Cardiac muscle cell (in vitro differentiated cells and primary cell): ENCODE measurements at regions not wholly inside any gene's neighbourhood (a gene's known extent, or its start where the extent isn't known, plus 50 kb on each side); places are given as distances from the start of the nearest gene placed in this dataset.
A peak's percentile ranks its signal among the peaks of the same experiment; 100 is the strongest.

Experiments
- DNase-seq, 2 donors: peaks; one replicate each; pipeline versions ENCODE4 v3.0.0 to v3.0.0-alpha.2; 2010 to 2017; ENCODE audit warnings: low read depth in 1 of 2, low spot score in 1 of 2
- H3K27ac ChIP-seq: fragments of 200-600 bp; sonication (generic); 2 replicates; pipeline ENCODE4 v1.5.1; 2016
- H3K27me3 ChIP-seq: fragments of 200-600 bp; sonication (generic); 2 replicates; pipeline ENCODE4 v1.6.0; 2016; ENCODE audit warnings: control low read depth
- H3K36me3 ChIP-seq: fragments of 200-600 bp; sonication (generic); 2 replicates; pipeline ENCODE4 v1.5.1; 2016; ENCODE audit warnings: control low read depth
- H3K4me1 ChIP-seq: fragments of 200-600 bp; sonication (generic); 2 replicates; pipeline ENCODE4 v1.8.1; 2017; ENCODE audit warnings: low read depth, mild to moderate bottlenecking, mixed run types
- H3K4me3 ChIP-seq: fragments of 200-600 bp; sonication (generic); 2 replicates; pipeline ENCODE4 v1.5.1; 2016; ENCODE audit warnings: mild to moderate bottlenecking
- H3K9me3 ChIP-seq: fragments of 200-600 bp; sonication (generic); 2 replicates; pipeline ENCODE4 v1.5.1; 2017; ENCODE audit warnings: low read depth, mild to moderate bottlenecking, control low read depth
- TF ChIP-seq, protein P1 (sequence below): IDR thresholded peaks from 2 replicates; pipeline ENCODE4 v1.5.1; 2012; ENCODE audit warnings: low read depth, mild to moderate bottlenecking, low read length

DNA sequence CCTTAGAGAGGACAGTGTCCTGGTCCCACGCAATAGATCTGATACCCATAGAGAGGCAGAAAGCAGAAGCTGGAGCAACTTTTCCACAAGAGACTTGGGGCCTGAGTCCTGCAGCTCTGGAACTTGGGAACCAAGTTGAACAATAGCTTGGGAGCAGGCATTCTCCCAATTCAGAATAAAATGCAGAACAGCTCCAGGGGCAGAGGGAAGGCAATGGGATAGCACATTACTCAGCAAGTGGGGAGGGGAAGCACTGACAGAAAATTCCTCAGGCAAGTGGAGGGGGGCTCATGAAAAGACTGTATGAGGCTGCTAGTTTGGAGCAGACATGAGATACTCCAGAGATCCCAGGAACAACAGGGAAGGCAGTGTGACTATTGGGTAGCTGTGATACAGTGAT, 513.6 kb downstream of the HINT1 start:
- H3K27me3 ChIP-seq: no peaks in the 10 kb centered on the region
- no peak for DNase-seq
- H3K9me3 ChIP-seq: no peaks in the 10 kb centered on the region
- no peaks in the 10 kb centered on the region for H3K36me3 ChIP-seq
- no peak overlapping the region for H3K4me3 ChIP-seq
- TF ChIP-seq, protein P1, sequence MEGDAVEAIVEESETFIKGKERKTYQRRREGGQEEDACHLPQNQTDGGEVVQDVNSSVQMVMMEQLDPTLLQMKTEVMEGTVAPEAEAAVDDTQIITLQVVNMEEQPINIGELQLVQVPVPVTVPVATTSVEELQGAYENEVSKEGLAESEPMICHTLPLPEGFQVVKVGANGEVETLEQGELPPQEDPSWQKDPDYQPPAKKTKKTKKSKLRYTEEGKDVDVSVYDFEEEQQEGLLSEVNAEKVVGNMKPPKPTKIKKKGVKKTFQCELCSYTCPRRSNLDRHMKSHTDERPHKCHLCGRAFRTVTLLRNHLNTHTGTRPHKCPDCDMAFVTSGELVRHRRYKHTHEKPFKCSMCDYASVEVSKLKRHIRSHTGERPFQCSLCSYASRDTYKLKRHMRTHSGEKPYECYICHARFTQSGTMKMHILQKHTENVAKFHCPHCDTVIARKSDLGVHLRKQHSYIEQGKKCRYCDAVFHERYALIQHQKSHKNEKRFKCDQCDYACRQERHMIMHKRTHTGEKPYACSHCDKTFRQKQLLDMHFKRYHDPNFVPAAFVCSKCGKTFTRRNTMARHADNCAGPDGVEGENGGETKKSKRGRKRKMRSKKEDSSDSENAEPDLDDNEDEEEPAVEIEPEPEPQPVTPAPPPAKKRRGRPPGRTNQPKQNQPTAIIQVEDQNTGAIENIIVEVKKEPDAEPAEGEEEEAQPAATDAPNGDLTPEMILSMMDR: no peak
- no peaks in the 10 kb centered on the region for H3K4me1 ChIP-seq
- H3K27ac ChIP-seq: no peak overlapping the region

DNA sequence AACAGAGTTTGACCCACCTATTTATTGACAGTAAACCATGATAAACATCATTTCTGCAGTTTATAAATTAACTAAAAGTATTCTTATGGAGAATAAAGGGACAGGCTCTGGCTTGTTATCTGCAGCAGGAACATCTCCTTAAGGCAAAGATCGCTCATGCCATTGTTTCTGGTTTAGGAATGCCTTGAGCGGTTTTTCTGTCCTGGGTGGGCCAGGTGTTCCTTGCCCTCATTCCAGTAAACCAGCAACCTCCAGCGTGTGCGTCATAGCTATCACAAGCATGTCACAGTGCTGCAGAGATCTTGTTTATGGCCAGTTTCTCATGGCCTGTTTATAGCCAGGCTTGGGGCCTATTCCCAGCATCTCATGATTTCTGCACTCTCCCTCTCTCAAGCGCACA, 521.7 kb downstream of the HINT1 start:
- no peak overlapping the region for H3K4me3 ChIP-seq
- DNase-seq: no peak
- H3K4me1 ChIP-seq: no peaks in the 10 kb centered on the region
- H3K9me3 ChIP-seq: no peaks in the 10 kb centered on the region
- no peaks in the 10 kb centered on the region for H3K36me3 ChIP-seq
- TF ChIP-seq, protein P1: no peak
- H3K27ac ChIP-seq: no peak overlapping the region
- H3K27me3 ChIP-seq: no peaks in the 10 kb centered on the region

- Histone ChIP-seq H3K4me3 (no peak overlapping the region), H3K27me3 (no peaks in the 10 kb centered on the region), H3K36me3 (no peaks in the 10 kb centered on the region), H3K4me1 (no peaks in the 10 kb centered on the region), H3K27ac (no peak overlapping the region), H3K9me3 (no peaks in the 10 kb centered on the region)
- TF ChIP-seq, protein P1: no peak
- DNase-seq: no peak
These were observed 522.6 kb downstream of the HINT1 start for GRCh38 chr5:130642461-130642860.

- H3K27ac ChIP-seq: no peak overlapping the region
- DNase-seq: no peak
- H3K4me1 ChIP-seq: no peaks in the 10 kb centered on the region
- H3K36me3 ChIP-seq: no peaks in the 10 kb centered on the region
- H3K4me3 ChIP-seq: no peak overlapping the region
- H3K9me3 ChIP-seq: no peaks in the 10 kb centered on the region
- no peaks in the 10 kb centered on the region for H3K27me3 ChIP-seq
- TF ChIP-seq, protein P1: no peak
These were observed 537.9 kb downstream of the HINT1 start for GRCh38 chr5:130627145-130627544.

DNA sequence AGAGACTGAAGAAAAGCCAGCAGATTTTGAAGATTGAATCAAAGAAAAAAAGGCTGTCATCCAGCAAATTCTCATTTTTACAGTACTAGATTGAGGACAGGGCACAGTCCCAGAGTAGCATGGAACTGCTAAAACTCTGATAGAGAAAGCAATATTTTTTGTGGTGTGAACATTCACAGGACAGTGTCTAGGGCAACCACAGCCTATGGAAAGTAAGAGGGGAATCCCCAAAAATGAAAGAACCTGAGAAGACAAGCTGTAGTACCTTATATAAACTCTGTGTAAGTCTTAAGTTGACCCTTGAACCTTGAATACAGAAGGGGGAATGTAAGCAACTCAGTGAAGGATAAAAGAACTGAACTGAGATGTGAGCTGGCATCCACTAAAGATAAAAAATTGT, 540.3 kb downstream of the HINT1 start:
- Histone ChIP-seq H3K9me3 (no peaks in the 10 kb centered on the region), H3K4me3 (no peak overlapping the region), H3K27ac (no peak overlapping the region), H3K4me1 (no peaks in the 10 kb centered on the region), H3K36me3 (no peaks in the 10 kb centered on the region), H3K27me3 (no peaks in the 10 kb centered on the region)
- no peak for DNase-seq
- TF ChIP-seq, protein P1: no peak

- Histone ChIP-seq H3K36me3 (no peaks in the 10 kb centered on the region), H3K27ac (peak overlapping the region; percentile 64), H3K27me3 (no peaks in the 10 kb centered on the region), H3K4me3 (no peak overlapping the region), H3K4me1 (peaks cover 28% of the 10 kb centered on the region), H3K9me3 (no peaks in the 10 kb centered on the region)
- DNase-seq: peak; percentile 68 to 81
- TF ChIP-seq, protein P1: no peak
These were observed 548.9 kb downstream of the HINT1 start for GRCh38 chr5:130616161-130616560.
